ENCODE measurements at regions not wholly inside any gene's neighbourhood (a gene's known extent, or its start where the extent isn't known, plus 50 kb on each side); places are given as distances from the start of the nearest gene placed in this dataset.

- no peak for TF ChIP-seq CTCF (IDR thresholded peaks at IDR 0.05; ENCODE audit: unreplicated experiment)
- H3K9me3 Mint-ChIP-seq (ENCODE audit: unreplicated experiment), result peaks cover 6% of the 10 kb centered on the region
- no peaks in the 10 kb centered on the region for H3K27me3 Mint-ChIP-seq (ENCODE audit: unreplicated experiment)
These were observed 179.8 kb downstream of the DERA start for GRCh38 chr12:16090974-16091373.

GRCh38 chr12:16088421-16088820, 177.3 kb downstream of the DERA start:
- no peak for DNase-seq (ENCODE audit: low spot score)
- Mint-ChIP-seq H3K4me1 (ENCODE audit: unreplicated experiment) (peaks cover 3% of the 10 kb centered on the region), H3K4me3 (ENCODE audit: unreplicated experiment) (no peak overlapping the region), H3K27ac (ENCODE audit: unreplicated experiment) (no peak overlapping the region), H3K27me3 (ENCODE audit: unreplicated experiment) (no peaks in the 10 kb centered on the region), H3K9me3 (ENCODE audit: unreplicated experiment) (peaks cover 6% of the 10 kb centered on the region), H3K36me3 (ENCODE audit: low read depth, unreplicated experiment) (no peaks in the 10 kb centered on the region)
- TF ChIP-seq CTCF (IDR thresholded peaks at IDR 0.05; ENCODE audit: unreplicated experiment), result no peak

More at GRCh38 chr12:16090974-16091373, 179.8 kb downstream of the DERA start:
- Mint-ChIP-seq H3K4me1 (ENCODE audit: unreplicated experiment) (no peaks in the 10 kb centered on the region), H3K4me3 (ENCODE audit: unreplicated experiment) (no peak overlapping the region), H3K36me3 (ENCODE audit: low read depth, unreplicated experiment) (no peaks in the 10 kb centered on the region), H3K27ac (ENCODE audit: unreplicated experiment) (no peak overlapping the region)
- DNase-seq (ENCODE audit: low spot score), result no peak
